GM18858 (cell line): ENCODE measurements at regions not wholly inside any gene's neighbourhood (a gene's known extent, or its start where the extent isn't known, plus 50 kb on each side); places are given as distances from the start of the nearest gene placed in this dataset.
"Not testable (repeated sequence)": the region's sequence is repeated elsewhere in the genome, so short reads cannot be mapped to it uniquely, and the experiment has no call there.

Experiments used
- ATAC-seq: cut with Tn5 transposase; IDR thresholded peaks from one replicate; pipeline ENCODE4 v1.9.1; 2021; ENCODE audit not compliant: unreplicated experiment

DNA sequence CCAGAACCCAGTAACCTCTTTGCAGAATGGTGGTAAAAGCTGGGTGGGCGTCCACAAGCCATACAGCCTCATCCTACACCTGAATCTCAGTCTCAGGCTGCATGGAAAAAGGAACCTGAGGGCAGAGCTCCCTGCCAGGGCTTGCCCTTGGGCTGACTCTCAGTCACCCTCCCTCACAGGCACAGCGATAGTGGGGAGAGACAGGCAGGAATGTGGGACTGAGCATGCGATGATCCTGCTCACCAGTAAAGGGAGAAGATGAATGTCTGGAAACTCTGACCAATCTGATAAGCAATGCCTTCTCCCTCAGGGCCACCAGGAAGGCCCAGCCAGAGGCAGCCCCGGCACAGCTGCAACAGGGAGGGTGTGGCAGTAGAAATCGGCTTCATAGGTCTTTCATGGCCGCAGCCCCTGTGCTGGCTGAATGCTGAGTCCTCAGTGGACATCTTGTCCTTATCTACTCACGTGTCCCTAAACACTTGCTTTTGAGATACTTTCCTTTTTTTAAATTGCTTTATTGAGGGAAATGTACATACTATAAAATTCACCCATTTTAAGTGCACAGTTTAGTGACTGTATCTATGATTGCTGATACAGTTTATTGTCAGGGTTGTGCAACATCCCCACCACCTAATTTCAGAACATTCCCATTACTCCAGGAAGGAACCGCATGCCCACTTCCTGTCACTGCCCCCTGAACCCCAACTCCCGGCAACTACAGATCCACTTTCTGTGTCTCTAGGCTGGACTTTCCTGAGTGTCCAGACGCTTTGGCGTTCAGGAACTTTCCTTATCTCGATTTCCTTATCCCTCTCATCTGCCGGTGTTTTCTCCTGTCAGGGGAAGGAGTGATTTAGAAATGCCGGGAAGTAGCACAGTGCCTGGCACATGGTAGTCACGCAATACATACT, 258.1 kb downstream of the PCNX1 start:
- ATAC-seq: no peak

DNA sequence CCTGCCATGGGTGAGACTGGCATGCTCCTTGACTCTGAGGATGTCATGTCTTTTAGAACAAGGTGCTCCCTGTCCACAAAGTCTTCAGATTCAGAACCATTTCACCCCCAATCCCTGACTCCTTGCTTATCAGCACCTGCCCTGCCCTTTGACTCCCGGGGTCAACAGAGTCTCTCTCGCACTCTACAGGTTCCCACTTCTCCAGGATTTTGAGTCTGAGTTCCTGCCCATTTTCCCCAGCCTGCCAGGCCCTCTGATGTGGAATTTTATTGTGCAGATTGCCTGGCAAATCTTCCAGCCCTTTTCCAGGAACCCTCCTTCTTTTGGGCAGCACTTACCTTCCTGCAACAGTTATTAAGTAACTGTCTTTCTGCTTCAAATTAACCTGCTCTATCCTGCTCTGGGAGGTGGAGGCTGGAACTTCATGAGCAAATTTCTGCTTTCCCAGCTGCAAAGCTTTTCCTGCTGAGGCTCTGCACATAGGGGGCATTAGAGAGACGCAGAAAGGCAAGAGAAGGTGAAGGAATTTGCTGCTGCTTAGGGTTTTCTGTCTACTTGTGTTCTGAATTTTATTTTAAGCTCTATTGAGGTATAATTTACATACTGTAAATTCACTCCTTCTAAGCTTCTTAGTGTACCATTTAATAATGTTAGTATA, 259.1 kb downstream of the PCNX1 start:
- no peak for ATAC-seq

DNA sequence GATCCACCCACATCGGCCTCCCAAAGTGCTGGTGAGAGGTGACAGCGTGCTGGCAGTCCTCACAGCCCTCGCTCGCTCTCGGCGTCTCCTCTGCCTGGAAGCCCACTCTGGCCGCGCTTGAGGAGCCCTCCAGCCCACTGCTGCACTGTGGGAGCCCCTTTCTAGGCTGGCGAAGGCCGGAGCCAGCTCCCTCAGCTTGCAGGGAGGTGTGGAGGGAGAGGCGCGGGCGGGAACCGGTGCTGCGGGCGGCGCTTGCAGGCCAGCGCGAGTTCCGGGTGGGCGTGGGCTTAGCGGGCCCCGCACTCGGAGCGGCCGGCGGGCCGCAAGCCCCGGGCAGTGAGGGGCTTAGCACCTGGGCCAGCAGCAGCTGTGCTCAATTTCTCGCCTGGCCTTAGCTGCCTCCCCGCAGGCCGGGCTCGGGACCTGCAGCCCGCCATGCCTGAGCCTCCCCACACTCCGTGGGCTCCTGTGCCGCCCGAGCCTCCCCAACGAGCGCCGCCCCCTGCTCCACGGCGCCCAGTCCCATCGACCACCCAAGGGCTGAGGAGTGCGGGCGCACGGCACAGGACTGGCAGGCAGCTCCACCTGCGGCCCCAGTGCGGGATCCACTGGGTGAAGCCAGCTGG, 260.2 kb downstream of the PCNX1 start:
- ATAC-seq: not testable (repeated sequence)

DNA sequence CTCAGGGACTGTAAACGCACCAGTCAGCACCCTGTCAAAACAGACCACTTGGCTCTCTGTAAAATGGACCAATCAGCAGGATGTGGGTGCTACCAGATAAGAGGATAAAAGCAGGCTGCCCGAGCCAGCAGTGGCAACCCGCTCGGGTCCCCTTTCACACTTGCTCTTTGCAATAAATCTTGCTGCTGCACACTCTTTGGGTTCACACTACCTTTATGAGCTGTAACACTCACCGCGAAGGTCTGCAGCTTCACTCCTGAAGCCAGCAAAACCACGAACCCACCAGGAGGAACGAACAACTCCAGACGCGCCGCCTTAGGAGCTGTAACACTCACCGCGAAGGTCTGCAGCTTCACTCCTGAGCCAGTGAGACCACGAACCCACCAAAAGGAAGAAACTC, 260.9 kb downstream of the PCNX1 start:
- not testable (repeated sequence) for ATAC-seq

DNA sequence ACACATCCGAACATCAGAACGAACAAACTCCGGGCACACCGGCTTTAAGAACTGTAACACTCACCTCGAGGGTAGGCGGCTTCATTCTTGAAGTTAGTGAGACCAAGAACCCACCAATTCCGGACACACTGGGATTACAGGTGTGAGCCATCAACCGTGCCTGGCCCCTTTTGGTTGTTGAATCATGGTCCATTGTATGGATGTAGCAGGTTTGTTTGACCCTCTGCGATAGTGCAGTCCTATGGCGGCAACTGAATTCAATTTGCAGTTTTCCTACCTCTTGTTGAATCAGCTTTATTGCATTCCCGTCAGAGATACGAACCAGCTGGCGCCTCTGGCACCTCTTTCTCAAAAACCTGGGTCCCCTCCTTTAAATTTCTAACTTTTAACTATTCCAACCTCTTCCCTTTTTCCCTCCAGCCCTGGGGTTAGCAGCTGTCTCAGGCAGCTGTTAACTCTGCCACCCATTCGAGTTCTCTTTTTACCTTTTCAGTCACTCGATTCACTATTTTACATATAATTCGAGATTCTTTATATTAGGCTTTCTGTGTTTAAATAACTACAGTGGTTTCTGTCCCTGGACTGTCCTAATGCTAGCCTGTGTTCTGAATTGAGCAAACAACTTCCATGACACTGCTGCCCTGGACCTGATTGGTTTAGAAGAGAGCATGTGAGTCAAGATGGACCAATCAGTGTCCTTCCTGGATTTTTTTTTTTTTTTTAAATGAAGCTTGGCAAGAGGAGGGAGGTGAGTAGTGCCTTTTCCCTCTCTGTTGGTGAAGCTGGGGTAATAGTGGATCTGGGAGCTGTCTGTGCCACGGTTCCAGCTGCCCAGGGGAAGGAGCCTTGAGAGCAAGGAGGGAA, 261.5 kb downstream of the PCNX1 start:
- ATAC-seq: no peak

DNA sequence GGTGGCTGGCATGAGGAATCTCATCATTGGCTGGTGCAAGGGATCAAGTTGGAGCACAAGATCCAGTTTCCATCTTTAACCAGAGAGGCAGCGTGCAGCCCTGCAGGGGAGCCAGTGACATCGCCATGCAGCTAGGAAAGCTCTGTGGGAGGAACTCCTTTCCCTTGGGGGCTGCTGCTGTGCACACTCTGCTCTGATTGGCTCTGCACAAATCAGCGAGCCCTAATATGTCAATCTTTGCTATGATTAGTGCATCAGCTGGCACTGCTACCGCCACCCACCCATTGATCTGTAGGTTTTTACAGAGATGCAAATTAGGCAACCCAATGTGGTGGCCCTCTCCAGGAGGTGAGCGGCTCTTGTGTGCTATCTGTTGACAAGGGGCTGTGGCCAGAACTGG, 262.6 kb downstream of the PCNX1 start:
- no peak for ATAC-seq

DNA sequence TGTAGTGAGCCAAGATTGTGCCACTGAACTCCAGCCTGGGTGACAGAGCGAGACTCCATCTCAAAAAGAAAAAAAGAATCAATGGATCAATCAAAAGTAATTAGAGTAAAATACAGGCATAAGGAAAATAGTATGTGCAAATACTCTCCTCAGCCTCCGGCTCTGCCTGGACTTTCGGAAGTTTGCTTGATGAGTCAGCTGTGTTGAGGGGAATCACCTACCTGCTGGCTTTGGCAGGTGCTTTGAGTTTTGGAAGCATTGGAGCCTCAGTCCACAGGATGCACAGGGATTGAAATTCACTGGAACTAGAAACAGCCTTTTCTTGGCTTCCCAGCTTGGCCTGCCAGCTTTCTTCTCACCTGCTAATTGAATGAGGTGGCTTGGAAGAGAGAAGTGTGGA, 268.2 kb downstream of the PCNX1 start:
- no peak for ATAC-seq

DNA sequence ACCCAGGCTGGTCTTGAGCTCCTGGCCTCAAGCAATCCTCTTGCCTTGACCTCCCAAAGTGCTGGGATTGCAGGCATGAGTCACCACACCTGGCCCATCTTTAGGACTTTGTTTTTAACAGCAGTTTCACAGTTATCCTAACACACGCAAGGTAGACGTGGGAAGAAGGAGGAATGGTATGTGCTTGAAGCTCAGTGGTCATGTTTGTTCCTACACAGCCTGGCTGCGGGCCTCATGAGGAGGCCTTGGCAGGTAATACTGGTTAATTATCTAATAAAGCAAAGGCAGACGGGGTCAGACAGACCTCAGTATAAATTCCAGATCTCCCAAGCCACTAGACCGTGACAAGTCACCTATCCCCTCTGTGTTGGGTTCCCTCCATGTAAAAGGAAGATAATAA, 271.8 kb downstream of the PCNX1 start:
- ATAC-seq: no peak

DNA sequence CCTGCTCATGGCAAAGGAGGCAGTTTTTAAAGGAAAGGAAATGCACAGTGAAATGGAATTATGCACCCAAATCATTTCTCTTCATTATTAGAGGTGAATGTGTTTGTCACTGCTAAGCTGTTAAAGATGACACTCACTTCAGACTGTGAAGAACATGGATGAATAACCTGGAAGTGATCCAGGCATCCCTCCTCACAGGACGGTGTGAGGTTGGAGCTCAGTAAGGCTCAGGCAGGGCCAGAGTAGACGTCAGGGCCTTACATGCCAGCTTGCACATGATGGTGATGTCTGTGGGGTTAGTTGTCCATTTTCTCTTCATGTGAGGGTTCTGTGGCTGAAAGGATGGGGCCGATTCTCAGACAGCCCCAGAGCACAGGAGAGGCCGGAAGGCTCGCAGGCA, 273.1 kb downstream of the PCNX1 start:
- ATAC-seq: no peak

DNA sequence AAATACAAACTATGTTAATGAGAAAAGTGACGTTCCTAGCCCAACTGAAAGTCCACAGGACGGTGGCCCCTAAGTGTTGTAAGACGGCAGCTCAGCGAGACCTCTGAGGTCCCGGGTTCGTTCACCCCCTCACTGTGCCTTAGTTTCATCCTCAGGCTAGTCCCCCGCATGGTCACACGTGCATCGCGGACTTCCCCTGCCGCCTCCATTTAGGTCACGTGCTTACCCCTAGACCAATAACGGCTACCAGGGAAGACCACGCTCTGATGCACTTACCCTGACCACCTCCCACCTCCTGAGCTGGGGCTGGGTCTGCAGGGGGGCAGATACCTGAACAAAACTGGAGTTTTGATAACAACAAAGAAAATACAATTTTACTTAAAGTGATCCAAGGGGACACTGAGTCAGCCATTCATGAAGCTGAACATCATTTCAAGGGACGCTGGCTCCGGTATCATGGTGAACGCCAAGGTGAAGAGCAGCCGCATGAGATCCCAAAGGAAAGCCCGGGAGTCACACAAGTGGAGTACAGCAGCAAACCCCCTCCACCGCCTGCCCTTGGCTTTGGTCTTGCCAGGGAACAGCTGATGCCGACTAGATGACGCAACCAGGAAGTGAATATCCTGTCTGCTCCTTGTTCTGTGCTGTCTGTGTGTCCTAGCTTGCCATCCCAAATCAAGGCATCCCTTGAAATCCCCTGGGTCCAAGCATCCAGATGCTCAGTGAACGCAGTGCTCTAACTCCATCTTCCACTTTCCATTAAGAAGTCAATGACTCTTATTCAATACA, 274.1 kb downstream of the PCNX1 start:
- ATAC-seq: no peak

DNA sequence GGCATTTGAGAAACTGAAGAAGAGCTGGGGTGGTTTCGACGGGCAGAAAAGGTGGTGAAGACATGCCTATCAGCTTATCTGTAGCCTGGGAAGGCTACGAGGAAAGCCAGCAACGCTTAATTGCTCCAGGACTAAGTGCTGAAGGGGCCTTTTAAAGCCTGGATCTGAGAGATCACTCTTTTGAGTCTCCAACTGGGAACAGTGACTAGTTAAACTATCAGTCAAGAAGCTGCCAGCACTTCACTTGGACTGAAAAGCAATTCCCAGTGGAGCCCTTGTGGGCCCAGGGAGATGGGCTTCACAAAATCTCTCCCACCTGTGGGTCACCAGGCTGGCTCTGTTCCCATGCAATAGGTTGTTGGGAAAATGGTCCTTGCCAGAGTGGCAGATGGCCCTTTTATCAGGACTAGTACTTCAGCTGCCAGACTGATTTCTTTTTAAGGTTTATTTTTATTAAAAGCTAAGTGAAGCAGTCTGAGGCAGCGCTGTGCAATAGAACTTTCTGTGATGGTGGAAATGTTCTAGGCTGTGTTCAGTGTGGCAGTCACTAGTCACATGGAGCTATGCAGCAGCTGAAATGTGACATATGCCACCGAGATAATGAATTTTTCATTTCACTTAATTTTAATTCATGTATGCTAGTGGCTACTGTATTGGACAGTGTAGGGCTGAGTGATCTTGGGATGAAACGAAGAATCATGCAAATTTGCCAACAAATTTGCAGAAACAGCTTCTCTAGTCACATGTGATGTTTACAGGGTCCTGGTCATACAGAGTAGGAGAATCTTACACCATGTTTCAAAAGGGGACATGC, 276.8 kb downstream of the PCNX1 start:
- ATAC-seq: no peak

DNA sequence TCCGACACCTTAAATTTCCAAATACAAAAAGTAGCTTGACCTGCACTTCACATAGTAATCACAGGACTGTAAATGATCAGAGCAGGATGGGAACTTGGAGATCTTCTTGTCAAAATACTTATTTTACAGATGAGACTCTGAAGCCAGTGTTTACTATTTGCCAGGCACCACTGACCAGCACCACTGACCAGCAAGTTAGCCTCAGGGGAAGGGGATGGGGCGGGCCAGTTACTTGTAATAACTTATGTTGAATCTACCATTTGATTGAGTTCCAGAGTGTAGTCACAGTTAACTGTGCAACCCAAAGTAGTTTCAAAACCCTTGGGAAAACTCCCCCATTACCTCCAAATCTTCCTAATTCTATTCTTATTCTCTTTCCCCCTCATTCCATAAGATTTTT, 278.4 kb downstream of the PCNX1 start:
- ATAC-seq: no peak

DNA sequence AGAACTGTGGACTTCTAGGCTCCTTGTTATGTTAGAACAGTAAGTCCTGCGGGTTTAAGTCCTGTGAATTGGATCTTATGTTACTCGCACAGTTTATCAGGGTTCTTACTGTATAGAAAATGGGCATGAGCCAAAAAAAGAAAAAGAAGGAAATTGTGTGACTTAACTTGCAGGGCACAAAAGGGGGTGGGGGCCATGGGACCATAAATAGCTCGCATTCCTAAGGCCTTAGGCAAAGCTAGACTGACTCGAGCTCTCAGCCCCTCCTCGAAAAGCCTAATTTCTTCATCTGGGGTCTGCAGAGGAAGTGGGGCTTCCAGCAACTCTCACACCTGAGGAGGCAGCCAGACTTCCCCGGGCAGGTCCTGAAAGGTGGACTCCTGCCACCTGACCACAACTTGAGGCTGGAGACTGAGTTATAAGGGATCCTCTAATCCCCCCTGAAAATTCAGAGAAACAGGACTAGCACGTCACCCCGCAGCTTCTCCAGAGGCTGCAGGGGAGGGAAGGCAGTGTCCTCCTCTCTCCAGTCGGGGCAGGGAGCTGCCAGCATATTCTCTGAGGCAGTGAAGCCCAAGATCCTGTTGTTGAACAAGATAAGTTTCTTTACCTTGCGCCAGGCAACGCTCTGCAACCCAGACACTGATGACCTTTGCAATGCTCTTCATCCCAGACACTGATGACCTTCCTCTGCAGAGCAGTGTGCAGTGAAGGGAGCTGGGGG, 280.5 kb downstream of the PCNX1 start:
- no peak for ATAC-seq

DNA sequence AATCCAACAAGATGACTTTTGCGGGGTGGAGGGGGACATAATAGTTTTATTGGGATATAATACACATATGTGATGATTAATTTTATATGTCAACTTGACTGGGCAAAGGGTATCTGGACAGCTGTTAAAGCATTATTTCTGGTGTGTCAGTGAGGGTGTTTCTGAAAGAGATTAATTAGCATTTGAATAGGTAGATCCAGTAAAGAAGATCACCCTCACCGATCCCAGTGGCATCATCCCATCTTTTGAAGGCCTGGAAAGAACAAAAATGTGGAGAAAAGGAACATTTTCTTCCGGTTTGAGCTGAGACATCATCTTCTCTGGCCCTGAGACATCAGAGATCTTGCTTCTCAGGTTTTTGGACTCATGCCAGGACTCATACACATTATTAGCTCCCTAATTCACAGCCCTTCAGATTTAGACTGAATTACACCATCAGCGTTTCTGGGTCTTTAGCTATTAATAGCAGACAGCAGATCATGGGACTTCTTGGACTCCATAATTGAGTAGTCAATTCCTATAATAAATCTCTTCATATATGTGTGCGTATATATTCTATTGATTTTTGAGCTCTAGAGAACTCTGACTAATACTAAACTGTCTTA, 283.6 kb downstream of the PCNX1 start:
- ATAC-seq: no peak

DNA sequence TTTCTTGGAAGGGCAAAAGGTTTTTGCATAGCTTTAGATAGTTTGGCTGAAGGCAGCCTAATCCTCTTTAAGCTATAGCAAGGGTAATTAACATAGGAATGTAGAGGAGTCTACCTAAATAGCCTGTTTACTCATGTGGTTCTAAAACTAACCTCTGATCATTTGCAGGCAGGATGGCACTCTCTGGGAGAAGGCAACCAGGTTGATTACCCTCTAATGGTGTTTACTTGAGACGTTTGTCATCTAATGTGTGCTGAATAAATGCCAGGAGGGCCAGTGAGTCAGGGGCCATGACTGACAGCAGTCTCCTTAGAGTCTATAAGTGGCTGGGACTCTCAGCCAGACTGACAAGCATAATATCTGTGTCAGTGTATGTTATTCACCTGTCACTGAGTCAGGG, 286.4 kb downstream of the PCNX1 start:
- no peak for ATAC-seq

DNA sequence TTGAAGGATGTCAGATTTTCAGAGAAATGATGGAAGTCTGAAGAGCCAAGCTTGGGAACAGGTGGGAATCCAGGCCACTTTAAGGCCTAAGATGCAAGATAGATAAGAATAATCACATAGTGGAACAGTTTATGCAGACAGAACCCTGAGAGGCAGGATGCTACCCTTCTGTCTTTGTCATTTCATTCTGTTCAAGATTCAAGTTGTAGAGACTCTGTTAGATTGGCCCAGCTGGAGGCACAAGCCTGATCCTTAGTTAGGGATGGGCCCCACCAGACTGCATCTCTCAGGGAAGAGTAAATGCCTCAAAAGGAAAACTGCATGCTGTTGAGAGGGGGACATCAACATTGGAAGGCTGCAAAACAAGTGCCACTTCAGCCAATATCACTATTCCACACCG, 287.0 kb downstream of the PCNX1 start:
- ATAC-seq: no peak

DNA sequence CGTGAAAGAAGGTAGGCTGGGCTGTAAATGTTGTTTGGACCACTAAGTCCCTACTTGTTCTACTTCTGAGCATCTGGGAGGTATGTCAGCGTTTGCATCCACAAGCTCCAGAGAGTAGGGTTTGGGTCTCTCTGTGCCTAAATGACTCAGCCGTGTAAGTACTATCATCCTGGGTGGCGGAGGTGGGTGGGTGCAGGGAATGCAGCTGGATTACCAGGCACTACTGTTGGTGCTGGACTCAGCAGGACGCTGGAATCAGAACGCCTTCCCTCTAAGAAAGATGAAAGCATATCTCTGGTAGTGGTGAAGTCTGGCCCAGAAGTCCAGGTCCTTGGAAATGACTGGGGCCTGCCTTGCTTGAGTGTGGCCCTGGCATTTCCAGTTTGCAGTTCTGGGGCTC, 289.7 kb downstream of the PCNX1 start:
- ATAC-seq: no peak

DNA sequence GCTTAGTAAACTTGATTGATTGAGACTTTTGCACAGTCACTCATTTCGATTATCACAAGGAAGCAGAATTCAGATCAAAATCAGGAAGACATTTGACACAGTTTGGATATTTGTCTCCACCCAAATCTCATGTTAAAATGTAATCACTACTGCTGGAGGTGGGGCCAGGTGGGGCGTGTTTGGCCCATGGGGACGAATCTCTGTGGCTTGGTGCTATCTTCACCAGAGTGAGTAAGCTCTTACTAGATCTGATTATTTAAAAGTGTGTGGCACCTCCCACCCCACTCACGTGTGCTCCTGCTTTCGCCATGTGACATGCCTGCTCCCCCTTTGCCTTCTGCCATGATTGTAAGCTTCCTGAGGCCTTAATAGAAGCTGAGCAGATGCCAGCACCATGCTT, 291.4 kb downstream of the PCNX1 start:
- no peak for ATAC-seq
